NCI-H82 (cell line): ENCODE measurements at regions not wholly inside any gene's neighbourhood (a gene's known extent, or its start where the extent isn't known, plus 50 kb on each side); places are given as distances from the start of the nearest gene placed in this dataset.
"Not testable (repeated sequence)": the region's sequence is repeated elsewhere in the genome, so short reads cannot be mapped to it uniquely, and the experiment has no call there.

Experiments used
- DNase-seq: peaks from one replicate; lab custom pipeline; 2025; lab: John Stamatoyannopoulos, UW

GRCh38 chr13:50608370-50608769 is 235.1 kb downstream of the DLEU7 start:
- peak; percentile 72 for DNase-seq

- peak; percentile 53 for DNase-seq
Measured at GRCh38 chr13:50609011-50609410, 234.5 kb downstream of the DLEU7 start.

- no peak for DNase-seq
Measured at GRCh38 chr13:50610238-50610637, 233.3 kb downstream of the DLEU7 start.

GRCh38 chr13:50611117-50611781 is 232.2 kb downstream of the DLEU7 start:
- no peak for DNase-seq

GRCh38 chr13:50612717-50613116 is 230.8 kb downstream of the DLEU7 start:
- peak; percentile 40 for DNase-seq

- DNase-seq, result no peak
Measured at GRCh38 chr13:50613356-50613831, 230.1 kb downstream of the DLEU7 start.

- no peak for DNase-seq
Measured at GRCh38 chr13:50615234-50615633, 228.3 kb downstream of the DLEU7 start.

GRCh38 chr13:50616101-50616500 is 227.4 kb downstream of the DLEU7 start:
- DNase-seq, result no peak

- no peak for DNase-seq
Measured at GRCh38 chr13:50617134-50617721, 226.3 kb downstream of the DLEU7 start.

- DNase-seq, result no peak
Measured at GRCh38 chr13:50618206-50618605, 225.3 kb downstream of the DLEU7 start.

- DNase-seq, result no peak
Measured at GRCh38 chr13:50626101-50626547, 217.4 kb downstream of the DLEU7 start.

GRCh38 chr13:50627111-50627510 is 216.4 kb downstream of the DLEU7 start:
- no peak for DNase-seq

- DNase-seq, result not testable (repeated sequence)
Measured at GRCh38 chr13:50628512-50628911, 215.0 kb downstream of the DLEU7 start.

- DNase-seq, result no peak
Measured at GRCh38 chr13:50629497-50629896, 214.0 kb downstream of the DLEU7 start.

GRCh38 chr13:50629966-50630365 is 213.5 kb downstream of the DLEU7 start:
- DNase-seq, result no peak

- DNase-seq, result no peak
Measured at GRCh38 chr13:50631041-50631440, 212.5 kb downstream of the DLEU7 start.

GRCh38 chr13:50634339-50634738 is 209.2 kb downstream of the DLEU7 start:
- DNase-seq, result no peak

- DNase-seq, result no peak
Measured at GRCh38 chr13:50635504-50635903, 208.0 kb downstream of the DLEU7 start.

- peak; percentile 67 for DNase-seq
Measured at GRCh38 chr13:50636007-50636704, 207.3 kb downstream of the DLEU7 start.

GRCh38 chr13:50643060-50643459 is 200.4 kb downstream of the DLEU7 start:
- DNase-seq, result no peak

GRCh38 chr13:50644081-50644871 is 199.2 kb downstream of the DLEU7 start:
- no peak for DNase-seq

- DNase-seq, result no peak
Measured at GRCh38 chr13:50645092-50645491, 198.4 kb downstream of the DLEU7 start.
